ENCODE measurements at regions not wholly inside any gene's neighbourhood (a gene's known extent, or its start where the extent isn't known, plus 50 kb on each side); places are given as distances from the start of the nearest gene placed in this dataset.

- TF ChIP-seq, protein P1, sequence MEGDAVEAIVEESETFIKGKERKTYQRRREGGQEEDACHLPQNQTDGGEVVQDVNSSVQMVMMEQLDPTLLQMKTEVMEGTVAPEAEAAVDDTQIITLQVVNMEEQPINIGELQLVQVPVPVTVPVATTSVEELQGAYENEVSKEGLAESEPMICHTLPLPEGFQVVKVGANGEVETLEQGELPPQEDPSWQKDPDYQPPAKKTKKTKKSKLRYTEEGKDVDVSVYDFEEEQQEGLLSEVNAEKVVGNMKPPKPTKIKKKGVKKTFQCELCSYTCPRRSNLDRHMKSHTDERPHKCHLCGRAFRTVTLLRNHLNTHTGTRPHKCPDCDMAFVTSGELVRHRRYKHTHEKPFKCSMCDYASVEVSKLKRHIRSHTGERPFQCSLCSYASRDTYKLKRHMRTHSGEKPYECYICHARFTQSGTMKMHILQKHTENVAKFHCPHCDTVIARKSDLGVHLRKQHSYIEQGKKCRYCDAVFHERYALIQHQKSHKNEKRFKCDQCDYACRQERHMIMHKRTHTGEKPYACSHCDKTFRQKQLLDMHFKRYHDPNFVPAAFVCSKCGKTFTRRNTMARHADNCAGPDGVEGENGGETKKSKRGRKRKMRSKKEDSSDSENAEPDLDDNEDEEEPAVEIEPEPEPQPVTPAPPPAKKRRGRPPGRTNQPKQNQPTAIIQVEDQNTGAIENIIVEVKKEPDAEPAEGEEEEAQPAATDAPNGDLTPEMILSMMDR (IDR thresholded peaks at IDR 0.05) = no peak
- no peak for TF ChIP-seq POLR2A (IDR thresholded peaks at IDR 0.05)
Observed at GRCh38 chr5:105563842-105564241, 2001.3 kb upstream of the NUDT12 start.

Data from right lobe of liver (tissue), 4 donors.